Parathyroid adenoma (tissue), 2 donors: ENCODE measurements at regions not wholly inside any gene's neighbourhood (a gene's known extent, or its start where the extent isn't known, plus 50 kb on each side); places are given as distances from the start of the nearest gene placed in this dataset.

Experiments used
- H2AFZ ChIP-seq: fragments of 300-600 bp; sonication (generic); one replicate; pipeline ENCODE4 v1.7.0; 2017; ENCODE audit warnings: antibody characterized with exemption, mild to moderate bottlenecking
- H3K27ac ChIP-seq: fragments of 300-600 bp; sonication (generic); one replicate; pipeline ENCODE4 v1.7.0; 2017
- H3K27me3 ChIP-seq: fragments of 300-600 bp; sonication (generic); one replicate; pipeline ENCODE4 v1.7.0; 2017; ENCODE audit warnings: low read length; ENCODE audit not compliant: control insufficient read depth, insufficient read depth
- H3K36me3 ChIP-seq: fragments of 300-600 bp; sonication (generic); one replicate; pipeline ENCODE4 v1.7.0; 2017; ENCODE audit warnings: low read length; ENCODE audit not compliant: control insufficient read depth, insufficient read depth
- H3K4me1 ChIP-seq: fragments of 300-600 bp; sonication (generic); one replicate; pipeline ENCODE4 v1.7.0; 2017; ENCODE audit warnings: control low read depth
- H3K4me2 ChIP-seq: fragments of 300-600 bp; sonication (generic); one replicate; pipeline ENCODE4 v1.7.0; 2017; ENCODE audit warnings: low read length
- H3K4me3 ChIP-seq: fragments of 300-600 bp; sonication (generic); one replicate; pipeline ENCODE4 v1.7.0; 2017; ENCODE audit warnings: low read depth, low read length
- H3K79me2 ChIP-seq: fragments of 300-600 bp; sonication (generic); one replicate; pipeline ENCODE4 v1.7.0; 2017; ENCODE audit warnings: control low read depth
- H3K9ac ChIP-seq: fragments of 300-600 bp; sonication (generic); one replicate; pipeline ENCODE4 v1.7.0; 2017; ENCODE audit warnings: mild to moderate bottlenecking
- H3K9me3 ChIP-seq: fragments of 300-600 bp; sonication (generic); one replicate; pipeline ENCODE4 v1.7.0; 2017; ENCODE audit warnings: low read length; ENCODE audit not compliant: control insufficient read depth
- CTCF ChIP-seq: fragments of 300-600 bp; sonication (generic); IDR thresholded peaks from one replicate; pipeline ENCODE4 v1.7.0; 2017; ENCODE audit warnings: antibody characterized with exemption, mild to moderate bottlenecking
- donor health status: primary hyperparathyroidism.

GRCh38 chr3:17928502-17929145 lies 186.2 kb upstream of the TBC1D5 start:
- Histone ChIP-seq H3K4me1 (no peaks in the 10 kb centered on the region), H3K79me2 (no peaks in the 10 kb centered on the region), H3K4me2 (no peak overlapping the region), H2AFZ (no peak overlapping the region), H3K9ac (no peak overlapping the region), H3K9me3 (no peaks in the 10 kb centered on the region), H3K36me3 (no peaks in the 10 kb centered on the region), H3K27ac (no peak overlapping the region), H3K4me3 (no peak overlapping the region), H3K27me3 (no peaks in the 10 kb centered on the region)
- TF ChIP-seq CTCF: no peak

DNA sequence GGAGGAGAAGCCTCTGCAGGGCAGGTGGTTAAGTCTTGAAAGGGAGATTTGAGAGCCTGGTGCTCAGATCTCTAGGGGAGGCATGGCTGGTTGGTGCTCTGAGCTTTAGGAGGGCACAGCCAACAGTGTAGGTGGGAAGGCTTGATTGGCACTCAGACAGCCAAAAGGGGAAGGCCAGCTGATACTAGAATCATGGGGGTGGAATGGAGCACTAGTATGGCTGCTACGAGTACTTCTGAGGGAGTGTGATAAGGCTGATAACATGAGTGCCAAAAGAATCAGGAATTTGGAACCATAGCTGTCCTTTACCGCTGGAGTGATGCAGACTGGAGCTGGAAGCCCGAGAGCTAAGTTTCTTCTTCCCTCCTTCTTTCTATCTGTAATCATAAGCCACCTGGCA lies 184.6 kb upstream of the TBC1D5 start:
- H3K27me3 ChIP-seq: no peaks in the 10 kb centered on the region
- no peak overlapping the region for H3K27ac ChIP-seq
- no peak overlapping the region for H3K4me3 ChIP-seq
- no peaks in the 10 kb centered on the region for H3K4me1 ChIP-seq
- no peaks in the 10 kb centered on the region for H3K36me3 ChIP-seq
- no peaks in the 10 kb centered on the region for H3K9me3 ChIP-seq
- no peak overlapping the region for H3K9ac ChIP-seq
- H3K79me2 ChIP-seq: no peaks in the 10 kb centered on the region
- H3K4me2 ChIP-seq: no peak overlapping the region
- TF ChIP-seq CTCF: no peak
- no peak overlapping the region for H2AFZ ChIP-seq

- Histone ChIP-seq H3K4me2 (no peak overlapping the region), H2AFZ (no peak overlapping the region), H3K27ac (no peak overlapping the region), H3K79me2 (no peaks in the 10 kb centered on the region), H3K4me1 (no peaks in the 10 kb centered on the region), H3K9me3 (no peaks in the 10 kb centered on the region), H3K27me3 (no peaks in the 10 kb centered on the region), H3K36me3 (no peaks in the 10 kb centered on the region), H3K4me3 (no peak overlapping the region), H3K9ac (no peak overlapping the region)
- TF ChIP-seq CTCF: no peak
Measured at GRCh38 chr3:17915341-17915740, 172.9 kb upstream of the TBC1D5 start.

- Histone ChIP-seq H3K9me3 (no peaks in the 10 kb centered on the region), H3K79me2 (no peaks in the 10 kb centered on the region), H3K4me3 (no peak overlapping the region), H3K27me3 (no peaks in the 10 kb centered on the region), H3K36me3 (no peaks in the 10 kb centered on the region), H3K9ac (no peak overlapping the region), H3K27ac (no peak overlapping the region), H3K4me1 (no peaks in the 10 kb centered on the region), H2AFZ (no peak overlapping the region), H3K4me2 (no peak overlapping the region)
- no peak for TF ChIP-seq CTCF
Measured at GRCh38 chr3:17913359-17913758, 170.9 kb upstream of the TBC1D5 start.
